GM12878 (cell line): ENCODE measurements at regions not wholly inside any gene's neighbourhood (a gene's known extent, or its start where the extent isn't known, plus 50 kb on each side); places are given as distances from the start of the nearest gene placed in this dataset.

Source experiments
- EP300 ChIP-seq, 2 experiments: fragments of 150-350 bp in 1 of 2; IDR thresholded peaks; 2 replicates each; pipeline ENCODE4 v1.6.1; 2011 to 2012; ENCODE audit warnings: low read depth in 2 of 2, low read length in 2 of 2, borderline replicate concordance in 1 of 2, improper control_type of control experiment in 1 of 2, inconsistent platforms in 1 of 2; ENCODE audit not compliant: control insufficient read depth in 1 of 2
- HDAC6 ChIP-seq: fragments of 200-600 bp; sonication (generic); IDR thresholded peaks from one replicate; pipeline ENCODE4 v1.8.0; 2017; ENCODE audit warnings: antibody characterized with exemption; ENCODE audit not compliant: unreplicated experiment
- POLR2A ChIP-seq: IDR thresholded peaks from 2 replicates; pipeline ENCODE4 v1.6.1; 2011; ENCODE audit warnings: low read depth, mild to moderate bottlenecking, low read length
- POLR2AphosphoS5 ChIP-seq: IDR thresholded peaks from 2 replicates; pipeline ENCODE4 v1.6.1; 2011; ENCODE audit warnings: mild to moderate bottlenecking, low read length, inconsistent platforms
- SMC3 ChIP-seq: IDR thresholded peaks from 2 replicates; pipeline ENCODE4 v1.6.1; 2011; ENCODE audit warnings: low read length, improper control_type of control experiment, borderline replicate concordance
- SRF ChIP-seq, 2 experiments: IDR thresholded peaks; 2 replicates each; pipeline ENCODE4 v1.6.1; 2011; ENCODE audit warnings: low read depth in 2 of 2, low read length in 2 of 2, mild to moderate bottlenecking in 1 of 2, moderate library complexity in 1 of 2
- TF ChIP-seq, protein P1 (sequence below): fragments of 450-650 bp; formaldehyde crosslinking; IDR thresholded peaks from 2 replicates; pipeline ENCODE4 v1.4.0; 2020; ENCODE audit warnings: mild to moderate bottlenecking, moderate library complexity
- TF ChIP-seq, protein P2 (sequence below): fragments of 450-650 bp; IDR thresholded peaks from 2 replicates; pipeline ENCODE4 v1.6.1; 2016; ENCODE audit warnings: mild to moderate bottlenecking, moderate library complexity, borderline replicate concordance

DNA sequence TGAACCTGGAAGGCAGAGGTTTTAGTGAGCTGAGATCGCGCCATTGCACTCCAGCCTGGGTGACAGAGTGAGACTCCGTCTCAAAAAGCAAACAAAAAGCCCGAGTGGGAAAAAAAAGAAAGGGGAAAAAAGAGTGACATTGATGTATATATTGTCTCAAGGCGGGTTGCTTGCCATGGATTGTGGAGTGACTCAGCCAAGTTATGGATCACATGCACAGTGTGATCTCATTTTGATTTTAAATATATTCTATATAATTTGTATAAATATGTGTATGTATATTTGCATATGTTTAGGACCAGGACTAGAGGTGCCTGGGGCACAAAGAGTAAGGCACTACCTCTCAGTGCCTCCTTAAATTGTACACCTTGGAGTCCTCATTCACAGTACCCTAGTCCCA lies 116.2 kb upstream of the RASSF8 start:
- TF ChIP-seq POLR2AphosphoS5 (no peak), SMC3 (no peak), SRF (IDR thresholded peaks at IDR 0.05; ENCODE audit: low read depth in 2 of 2, low read length in 2 of 2) (no peak), HDAC6 (no peak), POLR2A (no peak), EP300 (IDR thresholded peaks at IDR 0.05; ENCODE audit: borderline replicate concordance in 1 of 2, control insufficient read depth in 1 of 2, low read depth in 2 of 2, low read length in 2 of 2) (no peak)
- TF ChIP-seq, protein P1, sequence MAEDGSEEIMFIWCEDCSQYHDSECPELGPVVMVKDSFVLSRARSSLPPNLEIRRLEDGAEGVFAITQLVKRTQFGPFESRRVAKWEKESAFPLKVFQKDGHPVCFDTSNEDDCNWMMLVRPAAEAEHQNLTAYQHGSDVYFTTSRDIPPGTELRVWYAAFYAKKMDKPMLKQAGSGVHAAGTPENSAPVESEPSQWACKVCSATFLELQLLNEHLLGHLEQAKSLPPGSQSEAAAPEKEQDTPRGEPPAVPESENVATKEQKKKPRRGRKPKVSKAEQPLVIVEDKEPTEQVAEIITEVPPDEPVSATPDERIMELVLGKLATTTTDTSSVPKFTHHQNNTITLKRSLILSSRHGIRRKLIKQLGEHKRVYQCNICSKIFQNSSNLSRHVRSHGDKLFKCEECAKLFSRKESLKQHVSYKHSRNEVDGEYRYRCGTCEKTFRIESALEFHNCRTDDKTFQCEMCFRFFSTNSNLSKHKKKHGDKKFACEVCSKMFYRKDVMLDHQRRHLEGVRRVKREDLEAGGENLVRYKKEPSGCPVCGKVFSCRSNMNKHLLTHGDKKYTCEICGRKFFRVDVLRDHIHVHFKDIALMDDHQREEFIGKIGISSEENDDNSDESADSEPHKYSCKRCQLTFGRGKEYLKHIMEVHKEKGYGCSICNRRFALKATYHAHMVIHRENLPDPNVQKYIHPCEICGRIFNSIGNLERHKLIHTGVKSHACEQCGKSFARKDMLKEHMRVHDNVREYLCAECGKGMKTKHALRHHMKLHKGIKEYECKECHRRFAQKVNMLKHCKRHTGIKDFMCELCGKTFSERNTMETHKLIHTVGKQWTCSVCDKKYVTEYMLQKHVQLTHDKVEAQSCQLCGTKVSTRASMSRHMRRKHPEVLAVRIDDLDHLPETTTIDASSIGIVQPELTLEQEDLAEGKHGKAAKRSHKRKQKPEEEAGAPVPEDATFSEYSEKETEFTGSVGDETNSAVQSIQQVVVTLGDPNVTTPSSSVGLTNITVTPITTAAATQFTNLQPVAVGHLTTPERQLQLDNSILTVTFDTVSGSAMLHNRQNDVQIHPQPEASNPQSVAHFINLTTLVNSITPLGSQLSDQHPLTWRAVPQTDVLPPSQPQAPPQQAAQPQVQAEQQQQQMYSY = no peak
- TF ChIP-seq, protein P2, sequence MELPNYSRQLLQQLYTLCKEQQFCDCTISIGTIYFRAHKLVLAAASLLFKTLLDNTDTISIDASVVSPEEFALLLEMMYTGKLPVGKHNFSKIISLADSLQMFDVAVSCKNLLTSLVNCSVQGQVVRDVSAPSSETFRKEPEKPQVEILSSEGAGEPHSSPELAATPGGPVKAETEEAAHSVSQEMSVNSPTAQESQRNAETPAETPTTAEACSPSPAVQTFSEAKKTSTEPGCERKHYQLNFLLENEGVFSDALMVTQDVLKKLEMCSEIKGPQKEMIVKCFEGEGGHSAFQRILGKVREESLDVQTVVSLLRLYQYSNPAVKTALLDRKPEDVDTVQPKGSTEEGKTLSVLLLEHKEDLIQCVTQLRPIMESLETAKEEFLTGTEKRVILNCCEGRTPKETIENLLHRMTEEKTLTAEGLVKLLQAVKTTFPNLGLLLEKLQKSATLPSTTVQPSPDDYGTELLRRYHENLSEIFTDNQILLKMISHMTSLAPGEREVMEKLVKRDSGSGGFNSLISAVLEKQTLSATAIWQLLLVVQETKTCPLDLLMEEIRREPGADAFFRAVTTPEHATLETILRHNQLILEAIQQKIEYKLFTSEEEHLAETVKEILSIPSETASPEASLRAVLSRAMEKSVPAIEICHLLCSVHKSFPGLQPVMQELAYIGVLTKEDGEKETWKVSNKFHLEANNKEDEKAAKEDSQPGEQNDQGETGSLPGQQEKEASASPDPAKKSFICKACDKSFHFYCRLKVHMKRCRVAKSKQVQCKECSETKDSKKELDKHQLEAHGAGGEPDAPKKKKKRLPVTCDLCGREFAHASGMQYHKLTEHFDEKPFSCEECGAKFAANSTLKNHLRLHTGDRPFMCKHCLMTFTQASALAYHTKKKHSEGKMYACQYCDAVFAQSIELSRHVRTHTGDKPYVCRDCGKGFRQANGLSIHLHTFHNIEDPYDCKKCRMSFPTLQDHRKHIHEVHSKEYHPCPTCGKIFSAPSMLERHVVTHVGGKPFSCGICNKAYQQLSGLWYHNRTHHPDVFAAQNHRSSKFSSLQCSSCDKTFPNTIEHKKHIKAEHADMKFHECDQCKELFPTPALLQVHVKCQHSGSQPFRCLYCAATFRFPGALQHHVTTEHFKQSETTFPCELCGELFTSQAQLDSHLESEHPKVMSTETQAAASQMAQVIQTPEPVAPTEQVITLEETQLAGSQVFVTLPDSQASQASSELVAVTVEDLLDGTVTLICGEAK = no peak
